Fibroblast of lung (primary cell): ENCODE measurements at regions not wholly inside any gene's neighbourhood (a gene's known extent, or its start where the extent isn't known, plus 50 kb on each side); places are given as distances from the start of the nearest gene placed in this dataset.

Experiments used
- DNase-seq, 2 donors: peaks; one replicate each; pipeline versions ENCODE4 v3.0.0 to v3.0.0-alpha.2; 2010; ENCODE audit warnings: low read depth in 2 of 2
- H2AFZ ChIP-seq: 2 replicates; pipeline ENCODE4 v1.5.1; 2012; ENCODE audit warnings: low read length, control low read depth, inconsistent platforms
- H3K27ac ChIP-seq: 2 replicates; pipeline ENCODE4 v1.5.1; 2011; ENCODE audit warnings: low read length, control low read depth; ENCODE audit not compliant: insufficient read depth
- H3K27me3 ChIP-seq: 2 replicates; pipeline ENCODE4 v1.5.1; 2011; ENCODE audit warnings: mild to moderate bottlenecking, low read length; ENCODE audit not compliant: control insufficient read depth, insufficient read depth
- H3K36me3 ChIP-seq: 2 replicates; pipeline ENCODE4 v1.5.1; 2011; ENCODE audit warnings: low read length; ENCODE audit not compliant: control insufficient read depth, insufficient read depth
- H3K4me1 ChIP-seq: 2 replicates; pipeline ENCODE4 v1.5.1; 2011; ENCODE audit warnings: low read length; ENCODE audit not compliant: control insufficient read depth, insufficient read depth; ENCODE audit errors: extremely low read depth
- H3K4me2 ChIP-seq: 2 replicates; pipeline ENCODE4 v1.5.1; 2011; ENCODE audit warnings: low read length, control low read depth; ENCODE audit not compliant: insufficient read depth; ENCODE audit errors: extremely low read depth
- H3K4me3 ChIP-seq, 4 experiments: fragments of 200-600 bp in 1 of 4; sonication (generic) in 1 of 4; replicated peaks in 1 of 4; 2 replicates each; pipeline ENCODE4 v1.5.1; 2011 to 2016; ENCODE audit warnings: low read length in 4 of 4, low read depth in 3 of 4, mild to moderate bottlenecking in 3 of 4, control low read depth in 2 of 4, inconsistent platforms in 1 of 4, mixed read lengths in 1 of 4; ENCODE audit not compliant: insufficient read depth in 1 of 4; ENCODE audit errors: control extremely low read depth in 1 of 4
- H3K79me2 ChIP-seq: 2 replicates; pipeline ENCODE4 v1.5.1; 2012; ENCODE audit warnings: mild to moderate bottlenecking, low read length, inconsistent platforms; ENCODE audit not compliant: control insufficient read depth, insufficient read depth
- H3K9ac ChIP-seq: 2 replicates; pipeline ENCODE4 v1.5.1; 2011; ENCODE audit warnings: mild to moderate bottlenecking, low read length, control low read depth; ENCODE audit not compliant: insufficient read depth
- H3K9me3 ChIP-seq: 2 replicates; pipeline ENCODE4 v1.5.1; 2012; ENCODE audit warnings: low read depth, low read length; ENCODE audit not compliant: control insufficient read depth, insufficient read depth
- H4K20me1 ChIP-seq: 2 replicates; pipeline ENCODE4 v1.5.1; 2011; ENCODE audit warnings: low read length; ENCODE audit not compliant: control insufficient read depth, insufficient read depth; ENCODE audit errors: extremely low read depth
- EZH2 ChIP-seq: IDR thresholded peaks from 2 replicates; pipeline ENCODE4 v1.5.1; 2012; ENCODE audit warnings: low read length, control low read depth, mild to moderate bottlenecking; ENCODE audit errors: missing control alignments
- TF ChIP-seq, protein P1 (sequence below), 2 donors: IDR thresholded peaks in 1 of 2; conservative IDR thresholded peaks in 1 of 2; 1 replicate in 1 of 2; 2 replicates in 1 of 2; pipeline ENCODE4 v1.5.1; 2011 to 2012; ENCODE audit warnings: low read length in 2 of 2, control low read depth in 1 of 2, inconsistent platforms in 1 of 2, low read depth in 1 of 2, mild to moderate bottlenecking in 1 of 2

- Histone ChIP-seq H3K27ac (no peak overlapping the region), H2AFZ (no peak overlapping the region), H3K4me3 (no peak overlapping the region), H3K9me3 (no peaks in the 10 kb centered on the region), H3K4me1 (no peaks in the 10 kb centered on the region), H3K79me2 (no peaks in the 10 kb centered on the region), H3K36me3 (no peaks in the 10 kb centered on the region), H4K20me1 (no peaks in the 10 kb centered on the region), H3K9ac (no peak overlapping the region), H3K4me2 (no peak overlapping the region), H3K27me3 (no peaks in the 10 kb centered on the region)
- TF ChIP-seq, protein P1, sequence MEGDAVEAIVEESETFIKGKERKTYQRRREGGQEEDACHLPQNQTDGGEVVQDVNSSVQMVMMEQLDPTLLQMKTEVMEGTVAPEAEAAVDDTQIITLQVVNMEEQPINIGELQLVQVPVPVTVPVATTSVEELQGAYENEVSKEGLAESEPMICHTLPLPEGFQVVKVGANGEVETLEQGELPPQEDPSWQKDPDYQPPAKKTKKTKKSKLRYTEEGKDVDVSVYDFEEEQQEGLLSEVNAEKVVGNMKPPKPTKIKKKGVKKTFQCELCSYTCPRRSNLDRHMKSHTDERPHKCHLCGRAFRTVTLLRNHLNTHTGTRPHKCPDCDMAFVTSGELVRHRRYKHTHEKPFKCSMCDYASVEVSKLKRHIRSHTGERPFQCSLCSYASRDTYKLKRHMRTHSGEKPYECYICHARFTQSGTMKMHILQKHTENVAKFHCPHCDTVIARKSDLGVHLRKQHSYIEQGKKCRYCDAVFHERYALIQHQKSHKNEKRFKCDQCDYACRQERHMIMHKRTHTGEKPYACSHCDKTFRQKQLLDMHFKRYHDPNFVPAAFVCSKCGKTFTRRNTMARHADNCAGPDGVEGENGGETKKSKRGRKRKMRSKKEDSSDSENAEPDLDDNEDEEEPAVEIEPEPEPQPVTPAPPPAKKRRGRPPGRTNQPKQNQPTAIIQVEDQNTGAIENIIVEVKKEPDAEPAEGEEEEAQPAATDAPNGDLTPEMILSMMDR (conservative IDR thresholded peaks at IDR 0.05 in 1 of 2, IDR thresholded peaks at IDR 0.05 in 1 of 2; ENCODE audit: low read depth in 1 of 2, low read length in 2 of 2): no peak
- no peak for TF ChIP-seq EZH2
- DNase-seq: no peak
These were observed 594.4 kb upstream of the VSTM2A start for GRCh38 chr7:53947732-53948131.

DNA sequence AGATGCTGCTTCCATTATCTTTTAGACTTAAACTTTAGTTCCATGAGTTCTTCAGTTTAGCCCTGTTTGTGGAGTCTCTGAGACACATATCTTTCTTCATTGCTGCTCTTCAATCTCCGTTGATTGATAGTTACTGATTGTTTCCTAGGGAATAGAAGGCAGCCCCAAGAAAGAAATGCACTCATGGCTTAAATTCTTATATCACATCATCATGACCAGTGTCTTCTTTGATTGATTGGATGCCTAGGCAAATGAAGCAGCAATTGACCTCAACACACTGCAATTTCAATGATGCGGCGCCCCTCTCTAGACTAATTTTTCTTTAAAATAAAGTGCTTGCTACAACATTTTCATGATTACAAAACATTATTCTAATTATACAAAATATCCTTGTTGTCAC is 576.5 kb upstream of the VSTM2A start:
- H3K4me3 ChIP-seq: no peak overlapping the region
- no peak for TF ChIP-seq EZH2
- TF ChIP-seq, protein P1 (conservative IDR thresholded peaks at IDR 0.05 in 1 of 2, IDR thresholded peaks at IDR 0.05 in 1 of 2; ENCODE audit: low read depth in 1 of 2, low read length in 2 of 2): no peak
- no peak for DNase-seq
- H3K27me3 ChIP-seq: no peaks in the 10 kb centered on the region
- no peaks in the 10 kb centered on the region for H3K4me1 ChIP-seq
- H3K9me3 ChIP-seq: no peaks in the 10 kb centered on the region
- no peaks in the 10 kb centered on the region for H3K79me2 ChIP-seq
- H3K36me3 ChIP-seq: no peaks in the 10 kb centered on the region
- H3K27ac ChIP-seq: no peak overlapping the region
- no peak overlapping the region for H3K9ac ChIP-seq
- no peak overlapping the region for H3K4me2 ChIP-seq
- H2AFZ ChIP-seq: no peak overlapping the region
- no peaks in the 10 kb centered on the region for H4K20me1 ChIP-seq

DNA sequence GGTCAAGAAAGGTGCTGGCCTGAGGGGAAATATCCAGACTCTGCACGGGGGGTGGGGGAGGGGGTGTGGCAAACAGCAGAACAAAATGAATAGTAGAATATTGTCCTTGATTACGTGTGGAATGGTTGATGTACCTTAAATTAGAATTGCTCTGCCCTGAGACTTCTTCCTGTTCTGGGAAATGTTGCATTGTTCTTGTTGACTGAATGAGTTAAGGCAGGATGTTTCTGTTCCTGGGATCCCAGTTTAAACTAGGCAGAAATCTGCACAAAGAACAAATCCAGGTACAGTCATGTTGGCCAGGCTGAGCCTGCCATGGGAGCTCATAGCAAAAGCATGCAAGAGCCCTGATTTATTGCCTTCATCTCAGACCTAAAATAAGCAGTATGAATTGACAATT is 558.7 kb upstream of the VSTM2A start:
- DNase-seq: no peak
- H3K4me1 ChIP-seq: no peaks in the 10 kb centered on the region
- H3K27ac ChIP-seq: no peak overlapping the region
- no peaks in the 10 kb centered on the region for H4K20me1 ChIP-seq
- TF ChIP-seq, protein P1 (conservative IDR thresholded peaks at IDR 0.05 in 1 of 2, IDR thresholded peaks at IDR 0.05 in 1 of 2; ENCODE audit: low read depth in 1 of 2, low read length in 2 of 2): no peak
- no peak for TF ChIP-seq EZH2
- no peak overlapping the region for H2AFZ ChIP-seq
- H3K9me3 ChIP-seq: no peaks in the 10 kb centered on the region
- H3K9ac ChIP-seq: no peak overlapping the region
- H3K4me2 ChIP-seq: no peak overlapping the region
- H3K79me2 ChIP-seq: no peaks in the 10 kb centered on the region
- H3K4me3 ChIP-seq: no peak overlapping the region
- no peaks in the 10 kb centered on the region for H3K27me3 ChIP-seq
- H3K36me3 ChIP-seq: no peaks in the 10 kb centered on the region
